HL-60 (cell line): ENCODE measurements at regions not wholly inside any gene's neighbourhood (a gene's known extent, or its start where the extent isn't known, plus 50 kb on each side); places are given as distances from the start of the nearest gene placed in this dataset.

Experiments
- DNase-seq, 2 experiments: peaks; one replicate each; pipeline ENCODE4 v3.0.0-alpha.2; 2010 to 2020; ENCODE audit warnings: low read depth in 1 of 2, low spot score in 1 of 2
- H3K27ac ChIP-seq: fragments of 250-450 bp; sonication (Bioruptor Pico); replicated peaks from 2 replicates; pipeline ENCODE4 v1.5.1; 2020; ENCODE audit warnings: mild to moderate bottlenecking, moderate library complexity
- H3K27me3 ChIP-seq: fragments of 250-450 bp; sonication (Bioruptor Pico); 2 replicates; pipeline ENCODE4 v1.5.1; 2021; ENCODE audit warnings: mild to moderate bottlenecking, moderate library complexity; ENCODE audit not compliant: insufficient read depth, poor library complexity, severe bottlenecking
- H3K4me3 ChIP-seq: replicated peaks from 2 replicates; pipeline ENCODE4 v1.5.1; 2011; ENCODE audit warnings: mild to moderate bottlenecking, control low read depth, low read length; ENCODE audit not compliant: insufficient read depth
- GABPA ChIP-seq: IDR thresholded peaks from 2 replicates; pipeline ENCODE4 v1.6.1; 2012; ENCODE audit warnings: low read depth
- POLR2AphosphoS5 ChIP-seq: IDR thresholded peaks from 2 replicates; pipeline ENCODE4 v1.6.1; 2012; ENCODE audit warnings: low read depth
- SPI1 ChIP-seq: IDR thresholded peaks from 2 replicates; pipeline ENCODE4 v1.6.1; 2012; ENCODE audit warnings: low read depth, mild to moderate bottlenecking, borderline replicate concordance
- TF ChIP-seq, protein P1 (sequence below): IDR thresholded peaks from one replicate; pipeline ENCODE4 v1.5.1; 2011; ENCODE audit warnings: low read length, control low read depth, inconsistent platforms; ENCODE audit not compliant: insufficient read depth
- TF ChIP-seq, protein P2 (sequence below): IDR thresholded peaks from 2 replicates; pipeline ENCODE4 v1.6.1; 2012; ENCODE audit warnings: low read depth; ENCODE audit not compliant: insufficient replicate concordance

DNA sequence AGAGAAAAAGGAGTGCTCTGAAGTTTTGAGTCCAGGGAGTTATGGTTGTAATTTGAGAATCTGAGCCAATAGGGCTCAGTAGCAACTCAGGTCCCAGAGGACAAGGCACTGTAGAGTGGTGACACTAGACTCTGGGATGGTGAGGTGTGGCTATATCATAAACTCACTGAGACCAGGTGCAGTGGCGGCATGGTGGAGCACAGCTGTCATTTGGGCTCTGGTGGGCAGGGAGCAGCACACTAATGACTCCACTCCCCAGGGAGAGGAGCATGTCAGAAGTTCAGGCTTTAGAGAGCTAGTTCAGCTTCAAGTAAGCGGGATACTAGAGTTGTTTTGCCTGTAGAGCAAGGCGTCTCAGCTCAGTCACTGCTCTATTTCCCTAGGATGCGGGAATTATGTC lies 165.4 kb upstream of the USP38 start:
- no peak overlapping the region for H3K4me3 ChIP-seq
- H3K27ac ChIP-seq, result no peak overlapping the region
- DNase-seq, result no peak
- TF ChIP-seq GABPA, result no peak
- TF ChIP-seq, protein P1, sequence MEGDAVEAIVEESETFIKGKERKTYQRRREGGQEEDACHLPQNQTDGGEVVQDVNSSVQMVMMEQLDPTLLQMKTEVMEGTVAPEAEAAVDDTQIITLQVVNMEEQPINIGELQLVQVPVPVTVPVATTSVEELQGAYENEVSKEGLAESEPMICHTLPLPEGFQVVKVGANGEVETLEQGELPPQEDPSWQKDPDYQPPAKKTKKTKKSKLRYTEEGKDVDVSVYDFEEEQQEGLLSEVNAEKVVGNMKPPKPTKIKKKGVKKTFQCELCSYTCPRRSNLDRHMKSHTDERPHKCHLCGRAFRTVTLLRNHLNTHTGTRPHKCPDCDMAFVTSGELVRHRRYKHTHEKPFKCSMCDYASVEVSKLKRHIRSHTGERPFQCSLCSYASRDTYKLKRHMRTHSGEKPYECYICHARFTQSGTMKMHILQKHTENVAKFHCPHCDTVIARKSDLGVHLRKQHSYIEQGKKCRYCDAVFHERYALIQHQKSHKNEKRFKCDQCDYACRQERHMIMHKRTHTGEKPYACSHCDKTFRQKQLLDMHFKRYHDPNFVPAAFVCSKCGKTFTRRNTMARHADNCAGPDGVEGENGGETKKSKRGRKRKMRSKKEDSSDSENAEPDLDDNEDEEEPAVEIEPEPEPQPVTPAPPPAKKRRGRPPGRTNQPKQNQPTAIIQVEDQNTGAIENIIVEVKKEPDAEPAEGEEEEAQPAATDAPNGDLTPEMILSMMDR, result no peak
- TF ChIP-seq, protein P2, sequence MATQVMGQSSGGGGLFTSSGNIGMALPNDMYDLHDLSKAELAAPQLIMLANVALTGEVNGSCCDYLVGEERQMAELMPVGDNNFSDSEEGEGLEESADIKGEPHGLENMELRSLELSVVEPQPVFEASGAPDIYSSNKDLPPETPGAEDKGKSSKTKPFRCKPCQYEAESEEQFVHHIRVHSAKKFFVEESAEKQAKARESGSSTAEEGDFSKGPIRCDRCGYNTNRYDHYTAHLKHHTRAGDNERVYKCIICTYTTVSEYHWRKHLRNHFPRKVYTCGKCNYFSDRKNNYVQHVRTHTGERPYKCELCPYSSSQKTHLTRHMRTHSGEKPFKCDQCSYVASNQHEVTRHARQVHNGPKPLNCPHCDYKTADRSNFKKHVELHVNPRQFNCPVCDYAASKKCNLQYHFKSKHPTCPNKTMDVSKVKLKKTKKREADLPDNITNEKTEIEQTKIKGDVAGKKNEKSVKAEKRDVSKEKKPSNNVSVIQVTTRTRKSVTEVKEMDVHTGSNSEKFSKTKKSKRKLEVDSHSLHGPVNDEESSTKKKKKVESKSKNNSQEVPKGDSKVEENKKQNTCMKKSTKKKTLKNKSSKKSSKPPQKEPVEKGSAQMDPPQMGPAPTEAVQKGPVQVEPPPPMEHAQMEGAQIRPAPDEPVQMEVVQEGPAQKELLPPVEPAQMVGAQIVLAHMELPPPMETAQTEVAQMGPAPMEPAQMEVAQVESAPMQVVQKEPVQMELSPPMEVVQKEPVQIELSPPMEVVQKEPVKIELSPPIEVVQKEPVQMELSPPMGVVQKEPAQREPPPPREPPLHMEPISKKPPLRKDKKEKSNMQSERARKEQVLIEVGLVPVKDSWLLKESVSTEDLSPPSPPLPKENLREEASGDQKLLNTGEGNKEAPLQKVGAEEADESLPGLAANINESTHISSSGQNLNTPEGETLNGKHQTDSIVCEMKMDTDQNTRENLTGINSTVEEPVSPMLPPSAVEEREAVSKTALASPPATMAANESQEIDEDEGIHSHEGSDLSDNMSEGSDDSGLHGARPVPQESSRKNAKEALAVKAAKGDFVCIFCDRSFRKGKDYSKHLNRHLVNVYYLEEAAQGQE, result no peak
- TF ChIP-seq POLR2AphosphoS5, result no peak
- TF ChIP-seq SPI1, result no peak
- H3K27me3 ChIP-seq, result no peaks in the 10 kb centered on the region

DNA sequence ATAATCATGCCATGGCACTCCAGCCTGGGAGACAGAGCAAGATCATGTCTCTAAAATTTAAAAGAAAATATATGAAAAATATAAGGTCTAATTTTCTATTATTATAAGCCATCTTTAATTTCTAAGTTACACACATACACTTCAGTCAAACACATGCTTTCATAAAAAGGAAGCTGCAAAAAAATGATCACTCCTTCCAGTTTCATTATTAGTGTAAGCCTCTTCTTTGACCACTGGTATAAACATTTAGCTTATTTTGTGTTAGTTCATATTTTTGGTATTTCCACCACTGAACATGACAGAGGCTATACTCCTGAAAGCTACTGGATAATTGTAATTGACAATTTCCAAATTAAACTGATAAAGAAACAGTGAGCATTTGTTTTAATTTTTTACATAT lies 163.3 kb upstream of the USP38 start:
- DNase-seq, result no peak
- TF ChIP-seq, protein P1, result no peak
- TF ChIP-seq SPI1 (no peak), POLR2AphosphoS5 (no peak), GABPA (no peak)
- TF ChIP-seq, protein P2, result no peak

DNA sequence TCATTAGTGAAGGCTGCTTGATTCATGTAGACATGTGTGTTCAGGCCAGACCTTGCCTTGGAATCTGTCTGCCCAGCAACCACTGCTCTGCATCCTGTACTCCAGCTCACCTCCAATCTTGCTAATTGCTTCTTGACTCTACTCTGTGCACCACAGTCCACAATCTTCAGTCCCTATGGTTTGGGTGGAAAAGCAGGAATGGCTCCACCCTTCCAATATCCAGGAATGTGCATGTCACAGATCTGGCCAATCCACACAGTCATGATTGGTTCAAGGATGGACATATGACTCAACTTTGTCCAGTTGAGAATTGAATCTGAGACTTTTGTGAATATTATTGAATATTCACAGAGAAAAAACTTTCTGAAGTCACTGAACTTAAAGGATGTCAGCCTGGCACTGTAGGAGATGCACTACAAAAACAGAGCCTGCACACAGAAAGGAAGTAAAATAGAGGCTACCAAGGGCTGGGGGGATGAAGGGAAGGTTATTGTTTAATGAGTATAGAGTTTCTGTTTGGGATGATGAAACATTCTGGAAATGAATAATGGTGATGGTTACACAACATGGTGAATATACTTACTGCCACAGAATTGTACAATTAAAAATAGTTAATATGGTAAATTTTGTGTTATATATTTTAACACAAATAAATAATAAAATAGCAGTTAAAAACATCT lies 161.3 kb upstream of the USP38 start:
- peak in 1 of 2 experiments; percentile 35 for DNase-seq
- no peaks in the 10 kb centered on the region for H3K27me3 ChIP-seq
- H3K4me3 ChIP-seq, result no peak overlapping the region
- no peak overlapping the region for H3K27ac ChIP-seq
- TF ChIP-seq POLR2AphosphoS5 (no peak), GABPA (no peak), SPI1 (no peak)
- TF ChIP-seq, protein P1, result no peak
- TF ChIP-seq, protein P2, result no peak

More for the DNA sequence above, 163.3 kb upstream of the USP38 start:
- Histone ChIP-seq H3K4me3 (no peak overlapping the region), H3K27ac (no peak overlapping the region), H3K27me3 (no peaks in the 10 kb centered on the region)
